Stimulated activated CD8-positive, alpha-beta memory T cell treated with anti-CD3 and anti-CD28 coated beads, Interleukin-7, amount 100 ng/mL, for 4 hours (primary cell): ENCODE measurements at regions not wholly inside any gene's neighbourhood (a gene's known extent, or its start where the extent isn't known, plus 50 kb on each side); places are given as distances from the start of the nearest gene placed in this dataset.

Experiments
- DNase-seq, 2 donors: peaks; one replicate each; pipeline ENCODE4 v3.0.0-alpha.2; 2020; ENCODE audit warnings: low read depth in 2 of 2

GRCh38 chr5:18961234-18961633 lies 1026.8 kb downstream of the CDH18 start:
- no peak for DNase-seq

- DNase-seq, result no peak
Measured at GRCh38 chr5:18965893-18966292, 1022.1 kb downstream of the CDH18 start.

- no peak for DNase-seq
Measured at GRCh38 chr5:18967637-18968036, 1020.4 kb downstream of the CDH18 start.

GRCh38 chr5:18968966-18969365 lies 1019.0 kb downstream of the CDH18 start:
- no peak for DNase-seq

- no peak for DNase-seq
Measured at GRCh38 chr5:18970000-18970399, 1018.0 kb downstream of the CDH18 start.

- no peak for DNase-seq
Measured at GRCh38 chr5:18972177-18972576, 1015.8 kb downstream of the CDH18 start.

- DNase-seq, result no peak
Measured at GRCh38 chr5:18975624-18976023, 1012.4 kb downstream of the CDH18 start.

GRCh38 chr5:18977880-18978279 lies 1010.1 kb downstream of the CDH18 start:
- no peak for DNase-seq

- DNase-seq, result no peak
Measured at GRCh38 chr5:18984559-18985080, 1003.4 kb downstream of the CDH18 start.

GRCh38 chr5:18985171-18985758 lies 1002.7 kb downstream of the CDH18 start:
- DNase-seq, result no peak

- DNase-seq, result no peak
Measured at GRCh38 chr5:18987101-18987500, 1000.9 kb downstream of the CDH18 start.

- DNase-seq, result no peak
Measured at GRCh38 chr5:18990852-18991251, 997.1 kb downstream of the CDH18 start.

GRCh38 chr5:18992264-18992663 lies 995.7 kb downstream of the CDH18 start:
- no peak for DNase-seq

GRCh38 chr5:18999478-18999877 lies 988.5 kb downstream of the CDH18 start:
- DNase-seq, result no peak

GRCh38 chr5:19001054-19001453 lies 986.9 kb downstream of the CDH18 start:
- DNase-seq, result no peak

- DNase-seq, result no peak
Measured at GRCh38 chr5:19001539-19001938, 986.5 kb downstream of the CDH18 start.

- DNase-seq, result no peak
Measured at GRCh38 chr5:19002111-19002510, 985.9 kb downstream of the CDH18 start.

GRCh38 chr5:19018822-19019221 lies 969.2 kb downstream of the CDH18 start:
- no peak for DNase-seq

- no peak for DNase-seq
Measured at GRCh38 chr5:19031491-19031890, 956.5 kb downstream of the CDH18 start.

- DNase-seq, result no peak
Measured at GRCh38 chr5:19035816-19036215, 952.2 kb downstream of the CDH18 start.

GRCh38 chr5:19042106-19042505 lies 945.9 kb downstream of the CDH18 start:
- no peak for DNase-seq

- no peak for DNase-seq
Measured at GRCh38 chr5:19044311-19044710, 943.7 kb downstream of the CDH18 start.

- DNase-seq, result no peak
Measured at GRCh38 chr5:19044931-19045695, 942.9 kb downstream of the CDH18 start.
